GM23338 (cell line): ENCODE measurements at regions not wholly inside any gene's neighbourhood (a gene's known extent, or its start where the extent isn't known, plus 50 kb on each side); places are given as distances from the start of the nearest gene placed in this dataset.

Experiments
- ATAC-seq: fragments of 200-7000 bp; cut with Tn5 transposase; 3 replicates; pipeline ENCODE4 v1.9.1; 2020
- DNase-seq: peaks from one replicate; pipeline ENCODE4 v3.0.0-alpha.2; 2015; ENCODE audit warnings: low spot score
- H2AFZ ChIP-seq: fragments of 200-600 bp; sonication (generic); 2 replicates; pipeline ENCODE4 v1.8.0; 2016; ENCODE audit warnings: antibody characterized with exemption, mild to moderate bottlenecking, moderate library complexity
- H3F3A ChIP-seq: fragments of 200-600 bp; sonication (generic); replicated peaks from 2 replicates; pipeline ENCODE4 v1.8.0; 2017; ENCODE audit warnings: antibody characterized with exemption, mixed run types, low read depth
- H3K27ac ChIP-seq: fragments of 200-600 bp; sonication (generic); 2 replicates; pipeline ENCODE4 v1.6.1; 2016; ENCODE audit warnings: low read depth
- H3K27me3 ChIP-seq: fragments of 200-600 bp; sonication (generic); 2 replicates; pipeline ENCODE4 v1.8.0; 2016; ENCODE audit warnings: mild to moderate bottlenecking, mixed run types, moderate library complexity; ENCODE audit not compliant: insufficient read depth
- H3K36me3 ChIP-seq: fragments of 200-600 bp; sonication (generic); 2 replicates; pipeline ENCODE4 v1.8.0; 2016; ENCODE audit warnings: mild to moderate bottlenecking; ENCODE audit not compliant: insufficient read depth
- H3K4me1 ChIP-seq: fragments of 200-600 bp; sonication (generic); 2 replicates; pipeline ENCODE4 v1.8.0; 2016; ENCODE audit warnings: mild to moderate bottlenecking, moderate library complexity; ENCODE audit not compliant: insufficient read depth
- H3K4me2 ChIP-seq: fragments of 200-600 bp; sonication (generic); 2 replicates; pipeline ENCODE4 v1.7.1; 2017; ENCODE audit warnings: mixed run types
- H3K4me3 ChIP-seq: fragments of 200-600 bp; sonication (generic); 2 replicates; pipeline ENCODE4 v1.6.1; 2016; ENCODE audit warnings: mixed run types
- H3K79me2 ChIP-seq: fragments of 200-600 bp; sonication (generic); replicated peaks from 2 replicates; pipeline ENCODE4 v1.8.0; 2017; ENCODE audit warnings: mild to moderate bottlenecking; ENCODE audit not compliant: insufficient read depth
- H3K9me2 ChIP-seq: fragments of 200-600 bp; sonication (generic); 2 replicates; pipeline ENCODE4 v1.8.0; 2017; ENCODE audit not compliant: insufficient read depth
- H4K20me1 ChIP-seq: fragments of 200-600 bp; sonication (generic); replicated peaks from 2 replicates; pipeline ENCODE4 v1.8.0; 2017; ENCODE audit warnings: mild to moderate bottlenecking; ENCODE audit not compliant: insufficient read depth
- H3K27ac Mint-ChIP-seq: 2 replicates; pipeline ENCODE4 v1.8.0; 2020; ENCODE audit warnings: inconsistent platforms, mild to moderate bottlenecking, moderate library complexity, mixed read lengths
- H3K27me3 Mint-ChIP-seq: 3 replicates; pipeline ENCODE4 v1.8.0; 2022; ENCODE audit warnings: low read depth, mild to moderate bottlenecking, moderate library complexity, mixed read lengths, inconsistent platforms; ENCODE audit not compliant: insufficient read depth, poor library complexity
- H3K36me3 Mint-ChIP-seq: 3 replicates; pipeline ENCODE4 v1.8.0; 2021; ENCODE audit warnings: low read depth, mild to moderate bottlenecking, inconsistent platforms, moderate library complexity, mixed read lengths
- H3K4me1 Mint-ChIP-seq: 3 replicates; pipeline ENCODE4 v1.8.0; 2020; ENCODE audit warnings: mild to moderate bottlenecking, inconsistent platforms, mixed read lengths
- H3K4me3 Mint-ChIP-seq: 3 replicates; pipeline ENCODE4 v1.8.0; 2021; ENCODE audit warnings: moderate library complexity, mild to moderate bottlenecking, inconsistent platforms, mixed read lengths
- H3K9me3 Mint-ChIP-seq: 3 replicates; pipeline ENCODE4 v1.8.0; 2020; ENCODE audit warnings: moderate library complexity, mild to moderate bottlenecking, inconsistent platforms, mixed read lengths
- CREB1 ChIP-seq: fragments of 250-450 bp; sonication (Bioruptor Pico); IDR thresholded peaks from 2 replicates; pipeline ENCODE4 v1.5.0; 2020; ENCODE audit warnings: low read depth, mild to moderate bottlenecking, moderate library complexity
- CTCF ChIP-seq, 2 experiments: fragments of 200-600 bp in 1 of 2; sonication (generic) in 1 of 2; conservative IDR thresholded peaks; 2 replicates each; pipeline versions ENCODE4 v1.5.1 to v1.6.1; 2016 to 2017; ENCODE audit warnings: antibody characterized with exemption in 2 of 2, low read depth in 2 of 2, mild to moderate bottlenecking in 2 of 2, moderate library complexity in 1 of 2
- ETS1 ChIP-seq: IDR thresholded peaks from 2 replicates; pipeline ENCODE4 v1.6.1; 2016; ENCODE audit warnings: antibody characterized with exemption
- EZH2 ChIP-seq: fragments of 200-600 bp; sonication (generic); IDR thresholded peaks from one replicate; pipeline ENCODE4 v1.8.0; 2017; ENCODE audit warnings: antibody characterized with exemption, mild to moderate bottlenecking, low read depth; ENCODE audit not compliant: unreplicated experiment
- EZH2phosphoT487 ChIP-seq: fragments of 200-600 bp; sonication (generic); IDR thresholded peaks from one replicate; pipeline ENCODE4 v1.8.1; 2018; ENCODE audit warnings: antibody characterized with exemption; ENCODE audit not compliant: unreplicated experiment
- JUNB ChIP-seq: IDR thresholded peaks from one replicate; pipeline ENCODE4 v1.6.1; 2016; ENCODE audit warnings: antibody characterized with exemption; ENCODE audit not compliant: unreplicated experiment
- NANOG ChIP-seq: IDR thresholded peaks from 2 replicates; pipeline ENCODE4 v1.6.1; 2016; ENCODE audit warnings: antibody characterized with exemption, borderline replicate concordance
- REST ChIP-seq: IDR thresholded peaks from one replicate; pipeline ENCODE4 v1.6.1; 2018; ENCODE audit warnings: antibody characterized with exemption; ENCODE audit not compliant: unreplicated experiment
- STAT1 ChIP-seq: IDR thresholded peaks from one replicate; pipeline ENCODE4 v1.6.1; 2016; ENCODE audit warnings: antibody characterized with exemption; ENCODE audit not compliant: unreplicated experiment
- ZNF114 ChIP-seq: fragments of 250-450 bp; sonication (Bioruptor Pico); IDR thresholded peaks from 2 replicates; pipeline ENCODE4 v1.5.0; 2020; ENCODE audit warnings: mild to moderate bottlenecking, moderate library complexity
- ZNF331 ChIP-seq: fragments of 250-450 bp; sonication (Bioruptor Pico); IDR thresholded peaks from 2 replicates; pipeline ENCODE4 v1.5.0; 2020; ENCODE audit warnings: low read depth, mild to moderate bottlenecking, moderate library complexity
- ZNF462 ChIP-seq: fragments of 250-450 bp; sonication (Bioruptor Pico); IDR thresholded peaks from 2 replicates; pipeline ENCODE4 v1.5.0; 2020; ENCODE audit warnings: mild to moderate bottlenecking, moderate library complexity

GRCh38 chr7:10355816-10356215, 617.9 kb upstream of the PHF14 start:
- no peak overlapping the region for H3K27ac ChIP-seq
- H3K79me2 ChIP-seq = no peaks in the 10 kb centered on the region
- H3K4me1 ChIP-seq = no peaks in the 10 kb centered on the region
- H3K4me3 ChIP-seq = no peak overlapping the region
- peaks cover 18% of the 10 kb centered on the region for H3K9me3 Mint-ChIP-seq
- H3K4me3 Mint-ChIP-seq = no peak overlapping the region
- no peaks in the 10 kb centered on the region for H4K20me1 ChIP-seq
- H2AFZ ChIP-seq = no peak overlapping the region
- H3F3A ChIP-seq = no peaks in the 10 kb centered on the region
- TF ChIP-seq CTCF (conservative IDR thresholded peaks at IDR 0.05; ENCODE audit: low read depth in 2 of 2) = no peak
- no peak for TF ChIP-seq ETS1
- no peak for TF ChIP-seq ZNF331
- no peak for TF ChIP-seq REST
- TF ChIP-seq EZH2 = no peak
- no peak for TF ChIP-seq ZNF114 (CRISPR knock-in tag)
- TF ChIP-seq EZH2phosphoT487 = no peak
- no peak for TF ChIP-seq ZNF462 (CRISPR knock-in tag)
- no peak for TF ChIP-seq NANOG
- TF ChIP-seq JUNB = no peak
- no peak for TF ChIP-seq STAT1
- TF ChIP-seq CREB1 (CRISPR knock-in tag) = no peak
- H3K9me2 ChIP-seq = peaks cover 4% of the 10 kb centered on the region; the same call in 1 of the 2 replicates
- no peaks in the 10 kb centered on the region for H3K36me3 ChIP-seq
- no peak overlapping the region for H3K27ac Mint-ChIP-seq
- DNase-seq (no peak), ATAC-seq (no peak)
- no peaks in the 10 kb centered on the region for H3K27me3 Mint-ChIP-seq
- no peaks in the 10 kb centered on the region for H3K4me1 Mint-ChIP-seq
- H3K36me3 Mint-ChIP-seq = no peaks in the 10 kb centered on the region
- H3K4me2 ChIP-seq = no peak overlapping the region
- H3K27me3 ChIP-seq = no peaks in the 10 kb centered on the region
